ENCODE measurements at regions not wholly inside any gene's neighbourhood (a gene's known extent, or its start where the extent isn't known, plus 50 kb on each side); places are given as distances from the start of the nearest gene placed in this dataset.

GRCh38 chr18:28684746-28685355 is 507.9 kb upstream of the CDH2 start:
- no peak for DNase-seq

- DNase-seq = no peak
Measured at GRCh38 chr18:28682912-28683311, 506.0 kb upstream of the CDH2 start.

DNA sequence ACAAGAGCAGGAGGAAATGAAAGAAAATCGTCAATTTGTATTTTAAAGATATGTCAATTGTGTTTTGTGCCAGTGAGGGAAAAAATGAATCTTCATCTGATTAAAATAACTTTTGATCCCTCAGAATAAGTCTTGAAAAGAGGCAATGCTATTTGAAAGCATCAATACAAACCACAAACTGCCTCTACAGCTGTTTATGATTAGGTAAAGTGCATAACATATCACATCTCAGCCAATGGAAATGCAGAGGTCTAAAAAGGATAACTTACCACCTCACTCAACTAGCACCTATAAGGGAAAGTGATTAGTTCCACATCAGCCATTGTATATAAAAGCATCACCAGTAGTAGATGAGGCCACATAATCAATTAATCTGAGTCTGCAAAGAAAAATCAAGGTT is 492.2 kb upstream of the CDH2 start:
- DNase-seq = no peak

DNA sequence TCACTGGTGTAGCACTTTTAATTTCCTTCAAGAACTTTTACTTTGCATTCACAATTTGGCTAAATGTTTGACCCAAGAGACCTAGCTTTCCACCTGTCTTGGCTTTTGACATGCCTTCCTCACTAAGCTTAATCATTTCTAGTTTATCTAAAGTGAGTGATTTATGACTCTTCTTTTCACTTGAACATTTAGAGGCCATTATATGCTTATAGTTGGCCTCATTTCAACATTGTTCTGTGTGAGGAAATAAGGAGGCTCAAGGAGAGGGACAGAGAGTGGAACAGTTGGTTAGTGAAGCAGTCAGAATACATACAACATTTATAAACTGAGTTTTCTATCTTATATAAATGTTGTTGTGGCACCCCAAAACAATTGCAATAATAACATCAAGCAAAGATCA is 489.3 kb upstream of the CDH2 start:
- no peak for DNase-seq

DNA sequence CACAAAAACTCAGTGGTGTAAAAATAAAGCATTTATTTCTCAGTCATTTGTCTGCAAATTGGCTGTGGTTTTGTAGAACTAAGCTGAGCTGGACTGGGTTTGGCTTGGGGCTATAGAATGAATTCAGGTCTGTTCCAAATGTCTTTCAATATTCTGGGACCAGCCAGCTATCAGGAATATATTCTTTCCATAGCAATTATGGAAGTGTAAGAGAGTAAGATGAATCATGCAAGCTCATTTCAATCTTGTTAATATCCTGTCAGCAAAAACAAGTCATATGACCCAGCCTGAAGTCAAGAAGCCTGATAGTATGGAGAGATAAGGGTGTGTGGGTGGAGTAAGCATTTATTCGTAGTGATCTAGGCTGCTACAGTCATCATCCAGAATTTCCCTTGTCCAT is 481.0 kb upstream of the CDH2 start:
- DNase-seq = no peak

- DNase-seq = no peak
Measured at GRCh38 chr18:28652654-28653053, 475.7 kb upstream of the CDH2 start.

- DNase-seq = no peak
Measured at GRCh38 chr18:28651298-28651697, 474.4 kb upstream of the CDH2 start.

- DNase-seq = no peak
Measured at GRCh38 chr18:28650860-28651259, 473.9 kb upstream of the CDH2 start.

GRCh38 chr18:28647961-28648360 is 471.0 kb upstream of the CDH2 start:
- no peak for DNase-seq

DNA sequence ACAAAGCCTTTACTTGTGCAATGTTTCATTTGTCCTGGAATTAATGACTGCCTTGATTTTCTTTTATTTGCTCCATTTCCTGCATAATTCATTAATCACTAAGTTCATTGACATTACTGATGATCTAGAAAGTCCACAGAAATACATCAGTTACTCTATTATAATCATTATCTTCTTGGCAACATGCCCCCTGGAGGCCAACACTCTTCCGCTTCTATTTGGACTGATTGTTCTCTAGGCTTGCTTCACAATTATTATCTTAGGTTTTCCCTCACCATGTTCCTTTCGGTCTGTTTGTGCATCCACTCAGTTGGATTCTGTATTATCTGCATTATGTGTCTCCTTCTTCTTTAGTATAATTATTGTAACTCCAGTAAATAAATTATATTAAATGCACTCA is 461.0 kb upstream of the CDH2 start:
- DNase-seq = no peak

- DNase-seq = no peak
Measured at GRCh38 chr18:28635530-28635929, 458.6 kb upstream of the CDH2 start.

DNA sequence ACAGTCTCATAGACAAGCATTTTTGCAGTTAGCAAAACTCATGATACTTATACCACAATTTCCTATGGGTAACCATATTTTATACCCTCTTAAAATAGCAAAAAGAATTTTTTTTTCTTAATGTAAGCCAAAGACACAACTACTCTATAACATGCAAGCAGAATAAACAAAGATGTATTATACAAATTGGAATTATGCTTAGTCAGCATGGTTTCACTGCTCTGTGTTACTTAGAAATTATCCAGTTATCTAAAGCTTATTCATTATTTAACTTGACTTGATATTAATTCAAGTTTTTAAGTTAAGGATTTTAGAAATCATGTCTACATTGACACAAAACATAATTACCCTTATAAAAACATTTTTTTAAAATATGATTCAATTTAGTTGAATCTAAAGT is 449.8 kb upstream of the CDH2 start:
- DNase-seq = no peak

DNA sequence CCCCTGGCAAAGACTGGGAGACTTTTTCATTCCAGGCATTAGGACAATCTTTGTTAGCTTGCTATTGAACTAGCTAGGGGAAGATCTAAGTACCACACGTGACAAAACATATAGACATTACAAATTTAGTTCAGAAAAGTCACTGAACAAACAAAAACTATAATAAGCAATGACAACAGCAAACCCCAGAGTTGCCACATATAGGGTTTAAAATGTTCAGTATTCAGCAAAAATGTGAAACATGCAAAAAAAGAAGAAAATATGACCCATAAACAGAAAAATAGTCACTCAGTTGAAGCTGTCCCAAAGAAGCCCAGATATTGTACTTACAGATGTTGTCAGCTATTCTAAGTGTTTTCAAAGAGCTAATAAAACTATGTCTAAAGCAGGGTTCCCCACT is 431.1 kb upstream of the CDH2 start:
- no peak for DNase-seq

DNA sequence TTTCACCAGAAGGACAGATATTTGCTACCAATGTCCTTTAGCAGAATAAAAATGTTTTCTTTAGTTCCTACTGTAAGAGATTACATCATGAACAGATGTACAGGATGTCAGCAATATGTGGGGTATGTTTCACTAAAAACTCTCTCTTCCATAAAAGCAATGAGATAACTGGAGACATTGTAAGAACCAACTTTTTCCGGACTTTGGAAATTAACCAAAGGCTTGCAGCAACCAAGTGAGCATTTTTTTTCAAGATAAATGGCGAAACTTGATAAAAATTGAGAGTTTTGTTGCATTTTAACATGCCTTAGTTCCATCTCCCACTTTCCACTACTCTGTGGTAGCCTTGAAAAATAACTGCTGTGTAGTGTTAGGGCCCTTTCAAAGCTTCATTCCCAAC is 429.8 kb upstream of the CDH2 start:
- no peak for DNase-seq

DNA sequence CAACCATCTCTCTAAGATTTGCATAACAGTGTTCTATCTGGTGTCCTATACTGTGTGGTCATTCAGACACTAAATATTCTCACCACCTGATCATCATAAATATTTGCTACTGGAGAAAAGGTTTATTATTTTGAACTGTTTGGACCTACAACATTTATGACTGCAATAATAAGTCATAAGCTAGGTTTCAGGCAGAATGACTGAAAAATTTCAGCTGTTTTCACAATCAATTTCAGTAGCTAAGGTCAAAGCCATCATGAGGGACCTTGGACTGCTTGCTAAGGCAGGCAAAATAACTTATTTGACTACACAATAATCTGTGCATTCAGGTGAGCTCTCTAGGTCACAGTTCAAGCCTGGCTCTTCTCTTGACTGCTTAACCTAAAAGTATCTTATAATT is 425.5 kb upstream of the CDH2 start:
- DNase-seq = no peak

DNA sequence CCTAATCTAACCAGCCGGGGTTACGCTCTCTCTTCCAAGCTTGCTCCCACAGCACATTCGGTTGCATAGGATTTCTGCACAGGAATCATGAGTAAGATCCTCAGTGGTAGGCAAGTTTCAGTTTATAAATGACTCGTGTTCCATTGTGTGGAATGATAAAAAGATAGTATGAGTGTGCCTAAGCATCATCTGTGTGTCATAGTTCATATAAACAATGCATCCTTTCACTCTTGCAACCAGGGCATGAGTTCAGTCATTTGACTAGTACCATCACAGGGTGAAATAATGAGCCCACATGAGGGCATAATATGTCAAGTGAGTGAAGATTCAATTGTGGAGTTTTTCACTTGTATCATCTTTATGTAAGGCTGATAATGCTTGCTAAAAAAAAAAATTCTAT is 417.1 kb upstream of the CDH2 start:
- no peak for DNase-seq

DNA sequence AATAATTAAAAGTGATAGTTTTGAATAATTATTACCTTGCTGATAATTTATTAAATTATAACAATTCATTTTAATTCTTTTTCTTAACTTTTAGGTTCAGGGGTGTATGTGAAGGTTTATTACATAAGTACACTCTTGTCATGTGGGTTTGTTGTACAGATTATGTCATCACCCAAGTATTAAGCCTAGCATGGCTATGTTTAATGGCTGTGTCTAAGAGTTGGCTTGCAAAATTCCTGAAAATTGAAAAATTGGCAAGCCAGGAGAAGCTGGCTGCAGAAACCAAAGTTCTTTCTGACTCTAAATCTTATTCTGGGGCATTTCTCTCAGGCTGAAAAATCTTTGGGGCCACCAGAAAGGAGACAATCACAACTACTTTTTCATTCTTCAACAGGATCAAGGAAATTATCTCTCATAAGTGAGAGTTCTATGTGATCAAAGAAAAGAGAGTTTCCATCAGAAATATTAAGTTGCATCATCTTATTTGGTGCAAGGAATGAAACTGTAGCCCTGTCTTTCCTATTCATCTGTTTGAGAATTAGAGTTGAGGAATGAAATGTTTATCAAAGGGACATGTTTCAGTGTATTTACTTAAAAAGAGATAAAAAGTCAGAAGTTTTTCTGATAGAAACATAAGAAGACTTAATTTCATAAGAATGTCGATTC is 412.1 kb upstream of the CDH2 start:
- no peak for DNase-seq

DNA sequence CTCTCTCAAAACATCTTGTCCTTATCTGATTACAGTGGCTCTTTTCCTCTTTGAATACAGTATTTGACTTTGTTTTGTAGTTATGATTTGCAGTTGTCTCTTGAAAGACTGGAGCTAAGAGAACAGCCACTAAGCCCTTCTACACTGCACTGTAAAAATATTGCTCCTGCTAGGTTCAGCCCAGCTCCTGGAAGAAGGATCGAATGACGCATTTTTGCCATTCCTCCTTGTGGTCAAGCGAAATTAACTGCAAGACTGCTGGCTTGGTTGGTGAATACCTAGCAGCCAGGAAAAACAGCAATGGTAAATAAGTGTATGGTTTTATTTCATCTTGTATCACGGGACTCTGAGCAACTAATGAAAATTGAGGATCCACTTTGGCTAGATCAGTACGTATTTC is 407.8 kb upstream of the CDH2 start:
- DNase-seq = no peak

DNA sequence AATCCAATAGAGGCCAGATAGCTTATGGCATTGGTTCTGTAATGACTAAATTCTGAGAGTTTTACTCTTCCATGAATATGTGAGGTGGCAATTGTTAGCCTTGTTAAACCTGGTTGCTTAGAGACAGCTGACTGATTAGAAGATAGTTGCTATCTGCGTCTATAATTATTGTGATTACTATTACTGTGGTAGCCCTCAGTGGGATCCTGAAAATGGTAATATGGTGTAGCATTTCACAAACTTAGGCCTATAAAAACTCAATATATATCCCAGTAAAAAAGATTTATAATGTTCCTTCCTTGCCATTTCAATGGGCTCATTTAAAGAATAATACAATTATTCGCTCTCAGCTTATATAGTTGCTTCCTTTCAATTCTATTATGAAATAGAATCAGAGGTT is 405.8 kb upstream of the CDH2 start:
- DNase-seq = no peak

DNA sequence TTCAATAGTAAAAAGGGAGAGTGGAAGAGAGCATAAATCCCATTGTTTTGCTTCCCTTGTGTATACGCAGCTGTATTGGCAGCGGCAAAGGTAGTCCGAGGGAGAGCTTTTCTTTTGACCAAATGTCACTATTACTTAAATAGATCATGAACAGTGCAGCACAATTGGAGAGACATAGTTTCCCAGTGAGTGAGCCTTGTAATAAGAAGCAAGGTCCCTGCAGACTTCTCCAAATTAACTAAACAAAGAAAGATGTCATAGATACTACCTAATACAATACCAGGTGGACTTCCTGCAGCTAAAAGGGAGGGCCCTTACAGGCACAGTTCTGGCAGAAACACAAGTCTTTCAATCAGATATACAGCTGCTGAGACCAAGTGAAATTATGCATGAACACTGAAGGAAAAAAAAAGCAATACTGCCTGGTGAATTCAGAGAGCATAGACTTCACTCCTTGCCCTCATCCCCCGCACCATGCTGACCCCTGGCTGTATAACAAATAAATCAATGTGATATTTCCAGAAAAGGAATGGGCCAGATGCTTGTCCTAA is 404.7 kb upstream of the CDH2 start:
- no peak for DNase-seq

- DNase-seq = no peak
Measured at GRCh38 chr18:28576941-28577340, 400.0 kb upstream of the CDH2 start.

DNA sequence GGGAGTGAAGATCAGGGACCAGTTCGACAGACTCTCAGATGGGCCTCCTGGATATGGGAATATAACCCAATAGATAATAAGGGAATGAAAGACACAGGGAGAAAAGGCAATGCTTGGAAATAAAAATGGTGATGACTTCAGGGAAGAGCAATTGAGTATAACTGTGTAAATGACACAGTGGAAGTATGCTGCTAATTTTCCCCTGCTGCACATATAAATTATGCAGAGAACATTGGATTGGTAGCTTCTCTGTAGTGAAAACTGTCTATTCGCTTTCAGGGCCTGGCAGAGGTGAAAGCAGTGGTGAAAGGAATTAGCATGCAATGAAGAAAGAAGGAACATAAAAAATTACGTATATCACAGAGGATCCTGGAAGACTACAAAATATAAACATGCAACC is 398.2 kb upstream of the CDH2 start:
- DNase-seq = no peak

GRCh38 chr18:28574175-28574574 is 397.2 kb upstream of the CDH2 start:
- no peak for DNase-seq

GRCh38 chr18:28571929-28572328 is 395.0 kb upstream of the CDH2 start:
- DNase-seq = no peak

GRCh38 chr18:28560331-28560730 is 383.4 kb upstream of the CDH2 start:
- DNase-seq = no peak

Data from T-helper 2 cell (primary cell).